ENCODE measurements at regions not wholly inside any gene's neighbourhood (a gene's known extent, or its start where the extent isn't known, plus 50 kb on each side); places are given as distances from the start of the nearest gene placed in this dataset.

GRCh38 chr4:66571145-66571695, 900.9 kb upstream of the EPHA5 start:
- no peaks in the 10 kb centered on the region for H3K27me3 ChIP-seq (ENCODE audit: control insufficient read depth in 1 of 2, insufficient read depth in 2 of 2, low read length in 2 of 2)
- H4K20me1 ChIP-seq (ENCODE audit: insufficient read depth, low read length): no peaks in the 10 kb centered on the region
- WGBS (ENCODE audit: low lambda C conversion rate): 2% methylated on average over 1 of the region's 1 CpG
- intact Hi-C loops (cut with micrococcal nuclease; ENCODE audit: unreplicated experiment) (no loop called here), in situ Hi-C loops (cut with HindIII; ENCODE audit: extremely low pct_ligation_motif_present, low pct_unique_long_range_greater_than_20kb) (no loop called here)
- H3K4me2 ChIP-seq (ENCODE audit: low read depth, low read length): no peak overlapping the region
- H3K79me2 ChIP-seq (ENCODE audit: insufficient read depth, low read length): no peaks in the 10 kb centered on the region
- H3K4me3 ChIP-seq (replicated peaks in 1 of 3; ENCODE audit: insufficient read depth in 1 of 3, low read depth in 2 of 3, low read length in 3 of 3): no peak overlapping the region
- H3K27ac ChIP-seq (ENCODE audit: extremely low read length, insufficient read depth, low read length): no peak overlapping the region
- ChIA-PET CTCF (ENCODE audit: low intra/inter-chr PET ratio, low total read pairs) (no interaction called here), POLR2A (no interaction called here)
- no peak overlapping the region for H3K9ac ChIP-seq (ENCODE audit: insufficient read depth, low read depth, low read length)
- no peak for ATAC-seq
- BruUV-seq (replicated peaks): no TSS peak
- FAIRE-seq: no peak
- no peaks in the 10 kb centered on the region for H3K36me3 ChIP-seq (replicated peaks in 1 of 2; ENCODE audit: control insufficient read depth in 1 of 2, insufficient read depth in 2 of 2, low read length in 2 of 2)
- DNase-seq (ENCODE audit: low spot score): no peak
- no peak overlapping the region for H2AFZ ChIP-seq (ENCODE audit: low read length)
- TF ChIP-seq CEBPB (IDR thresholded peaks at IDR 0.05; ENCODE audit: borderline replicate concordance, low read depth, low read length) (peak; percentile 70; the same call in 1 of the 2 replicates), BHLHE40 (IDR thresholded peaks at IDR 0.05; ENCODE audit: low read length) (no peak), NBN (conservative IDR thresholded peaks at IDR 0.05) (no peak), AHR (CRISPR knock-in tag; IDR thresholded peaks at IDR 0.05) (no peak)
- H3K4me1 ChIP-seq (ENCODE audit: insufficient read depth, low read length): peaks cover 11% of the 10 kb centered on the region; the same call in 1 of the 2 replicates
- H3K9me3 ChIP-seq (ENCODE audit: low read length): no peaks in the 10 kb centered on the region

GRCh38 chr4:66569228-66569627, 898.9 kb upstream of the EPHA5 start:
- intact Hi-C loops (cut with micrococcal nuclease; ENCODE audit: unreplicated experiment) (no loop called here), in situ Hi-C loops (cut with HindIII; ENCODE audit: extremely low pct_ligation_motif_present, low pct_unique_long_range_greater_than_20kb) (no loop called here)
- CTCF ChIA-PET (ENCODE audit: low intra/inter-chr PET ratio, low total read pairs): no interaction called here
- H4K20me1 ChIP-seq (ENCODE audit: insufficient read depth, low read length): no peaks in the 10 kb centered on the region
- no peak overlapping the region for H3K4me2 ChIP-seq (ENCODE audit: low read depth, low read length)
- no peak overlapping the region for H3K4me3 ChIP-seq (replicated peaks in 1 of 3; ENCODE audit: insufficient read depth in 1 of 3, low read depth in 2 of 3, low read length in 3 of 3)
- no peak overlapping the region for H2AFZ ChIP-seq (ENCODE audit: low read length)
- H3K27me3 ChIP-seq (ENCODE audit: control insufficient read depth in 1 of 2, insufficient read depth in 2 of 2, low read length in 2 of 2): no peaks in the 10 kb centered on the region
- DNase-seq (ENCODE audit: low spot score) (no peak), FAIRE-seq (no peak), ATAC-seq (no peak)
- POLR2A ChIA-PET: no interaction called here
- no peaks in the 10 kb centered on the region for H3K9me3 ChIP-seq (ENCODE audit: low read length)
- H3K79me2 ChIP-seq (ENCODE audit: insufficient read depth, low read length): no peaks in the 10 kb centered on the region
- TF ChIP-seq FOXA3 (CRISPR knock-in tag; IDR thresholded peaks at IDR 0.05) (no peak), ZNF678 (CRISPR knock-in tag; IDR thresholded peaks at IDR 0.05) (no peak), NFYC (CRISPR knock-in tag; IDR thresholded peaks at IDR 0.05) (no peak), ZSCAN29 (CRISPR knock-in tag; conservative IDR thresholded peaks at IDR 0.05) (no peak), SCMH1 (CRISPR knock-in tag; IDR thresholded peaks at IDR 0.05; ENCODE audit: borderline replicate concordance) (no peak), MTA1 (CRISPR knock-in tag; IDR thresholded peaks at IDR 0.05; ENCODE audit: borderline replicate concordance) (no peak), ZNF20 (CRISPR knock-in tag; IDR thresholded peaks at IDR 0.05) (no peak), DBP (CRISPR knock-in tag; IDR thresholded peaks at IDR 0.05; ENCODE audit: not compliant biosample characterization) (no peak), HNRNPUL1 (IDR thresholded peaks at IDR 0.05; ENCODE audit: low read depth, low read length) (no peak), IRF2 (CRISPR knock-in tag; IDR thresholded peaks at IDR 0.05) (no peak), DNMT3B (CRISPR knock-in tag; conservative IDR thresholded peaks at IDR 0.05) (no peak), NFRKB (IDR thresholded peaks at IDR 0.05) (no peak), ERF (CRISPR knock-in tag; IDR thresholded peaks at IDR 0.05) (no peak), ZNF30 (CRISPR knock-in tag; IDR thresholded peaks at IDR 0.05) (no peak), ARID3A (IDR thresholded peaks at IDR 0.05; ENCODE audit: low read depth, low read length) (no peak), KLF15 (CRISPR knock-in tag; IDR thresholded peaks at IDR 0.05; ENCODE audit: borderline replicate concordance) (no peak), ZNF788 (CRISPR knock-in tag; IDR thresholded peaks at IDR 0.05; ENCODE audit: borderline replicate concordance) (no peak)
- H3K4me1 ChIP-seq (ENCODE audit: insufficient read depth, low read length): no peaks in the 10 kb centered on the region
- no peak overlapping the region for H3K9ac ChIP-seq (ENCODE audit: insufficient read depth, low read depth, low read length)
- H3K27ac ChIP-seq (ENCODE audit: extremely low read length, insufficient read depth, low read length): no peak overlapping the region
- no TSS peak for BruUV-seq (replicated peaks)
- no peaks in the 10 kb centered on the region for H3K36me3 ChIP-seq (replicated peaks in 1 of 2; ENCODE audit: control insufficient read depth in 1 of 2, insufficient read depth in 2 of 2, low read length in 2 of 2)

Measured in HepG2 (cell line).